DND-41 (cell line): ENCODE measurements at regions not wholly inside any gene's neighbourhood (a gene's known extent, or its start where the extent isn't known, plus 50 kb on each side); places are given as distances from the start of the nearest gene placed in this dataset.

Experiments used
- EZH2 ChIP-seq: IDR thresholded peaks from 3 replicates; pipeline ENCODE4 v1.6.1; 2012; ENCODE audit warnings: borderline replicate concordance, low read depth, mild to moderate bottlenecking, moderate library complexity, low read length, inconsistent platforms; ENCODE audit not compliant: severe bottlenecking
- TF ChIP-seq, protein P1 (sequence below): IDR thresholded peaks from 2 replicates; pipeline ENCODE4 v1.5.1; 2012; ENCODE audit warnings: borderline replicate concordance, low read length, moderate library complexity, mild to moderate bottlenecking; ENCODE audit not compliant: poor library complexity, severe bottlenecking; ENCODE audit errors: extremely low read depth

DNA sequence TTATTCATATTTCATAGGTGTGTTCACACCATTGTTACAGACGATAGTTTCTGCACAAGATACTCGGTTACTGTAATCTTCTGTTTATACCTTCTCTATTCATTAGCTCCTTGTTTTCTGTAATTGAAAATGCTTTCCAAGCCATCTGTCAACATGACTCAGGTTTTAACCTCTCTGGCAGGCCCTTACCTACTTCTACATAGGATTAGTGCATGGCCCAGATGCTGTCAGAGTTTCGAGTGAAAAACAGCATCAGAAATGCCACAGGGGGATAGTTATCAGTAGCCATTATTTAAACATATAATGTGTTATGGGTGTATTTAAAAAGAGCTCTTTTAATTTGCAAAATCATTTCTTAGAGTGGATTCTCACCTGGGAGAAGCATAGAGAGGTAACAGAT, 596.4 kb downstream of the FBXO15 start:
- TF ChIP-seq, protein P1, sequence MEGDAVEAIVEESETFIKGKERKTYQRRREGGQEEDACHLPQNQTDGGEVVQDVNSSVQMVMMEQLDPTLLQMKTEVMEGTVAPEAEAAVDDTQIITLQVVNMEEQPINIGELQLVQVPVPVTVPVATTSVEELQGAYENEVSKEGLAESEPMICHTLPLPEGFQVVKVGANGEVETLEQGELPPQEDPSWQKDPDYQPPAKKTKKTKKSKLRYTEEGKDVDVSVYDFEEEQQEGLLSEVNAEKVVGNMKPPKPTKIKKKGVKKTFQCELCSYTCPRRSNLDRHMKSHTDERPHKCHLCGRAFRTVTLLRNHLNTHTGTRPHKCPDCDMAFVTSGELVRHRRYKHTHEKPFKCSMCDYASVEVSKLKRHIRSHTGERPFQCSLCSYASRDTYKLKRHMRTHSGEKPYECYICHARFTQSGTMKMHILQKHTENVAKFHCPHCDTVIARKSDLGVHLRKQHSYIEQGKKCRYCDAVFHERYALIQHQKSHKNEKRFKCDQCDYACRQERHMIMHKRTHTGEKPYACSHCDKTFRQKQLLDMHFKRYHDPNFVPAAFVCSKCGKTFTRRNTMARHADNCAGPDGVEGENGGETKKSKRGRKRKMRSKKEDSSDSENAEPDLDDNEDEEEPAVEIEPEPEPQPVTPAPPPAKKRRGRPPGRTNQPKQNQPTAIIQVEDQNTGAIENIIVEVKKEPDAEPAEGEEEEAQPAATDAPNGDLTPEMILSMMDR, result no peak
- no peak for TF ChIP-seq EZH2
